Osteocyte (in vitro differentiated cells): ENCODE measurements at regions not wholly inside any gene's neighbourhood (a gene's known extent, or its start where the extent isn't known, plus 50 kb on each side); places are given as distances from the start of the nearest gene placed in this dataset.
A peak's percentile ranks its signal among the peaks of the same experiment; 100 is the strongest.

ENCODE experiments used
- DNase-seq: peaks from one replicate; pipeline ENCODE4 v3.0.0; 2021; ENCODE audit warnings: mixed read lengths; ENCODE audit not compliant: unreplicated experiment; ENCODE audit errors: extremely low spot score
- H3K27ac Mint-ChIP-seq: one replicate; pipeline ENCODE4 v1.8.0; 2021; ENCODE audit warnings: mild to moderate bottlenecking, mixed read lengths; ENCODE audit not compliant: unreplicated experiment
- H3K27me3 Mint-ChIP-seq: one replicate; pipeline ENCODE4 v1.8.0; 2021; ENCODE audit warnings: mixed read lengths; ENCODE audit not compliant: unreplicated experiment
- H3K36me3 Mint-ChIP-seq: one replicate; pipeline ENCODE4 v1.8.0; 2021; ENCODE audit warnings: mixed read lengths; ENCODE audit not compliant: unreplicated experiment
- H3K4me1 Mint-ChIP-seq: one replicate; pipeline ENCODE4 v1.8.0; 2021; ENCODE audit warnings: mixed read lengths; ENCODE audit not compliant: unreplicated experiment
- H3K4me3 Mint-ChIP-seq: one replicate; pipeline ENCODE4 v1.8.0; 2021; ENCODE audit warnings: mild to moderate bottlenecking, moderate library complexity, mixed read lengths; ENCODE audit not compliant: unreplicated experiment
- H3K9me3 Mint-ChIP-seq: one replicate; pipeline ENCODE4 v1.8.0; 2021; ENCODE audit warnings: mixed read lengths; ENCODE audit not compliant: unreplicated experiment
- CTCF ChIP-seq: fragments of 200-600 bp; sonication (generic); IDR thresholded peaks from 2 replicates; pipeline ENCODE4 v1.5.0; 2021; ENCODE audit warnings: antibody characterized with exemption, mild to moderate bottlenecking, moderate library complexity

GRCh38 chr12:25839470-25839869 lies 119.0 kb upstream of the RASSF8 start:
- H3K36me3 Mint-ChIP-seq = no peaks in the 10 kb centered on the region
- TF ChIP-seq CTCF = no peak
- H3K9me3 Mint-ChIP-seq = peaks cover 13% of the 10 kb centered on the region
- no peak for DNase-seq
- H3K27ac Mint-ChIP-seq = peak overlapping the region; percentile 56
- no peak overlapping the region for H3K4me3 Mint-ChIP-seq
- no peaks in the 10 kb centered on the region for H3K27me3 Mint-ChIP-seq
- peaks cover 32% of the 10 kb centered on the region for H3K4me1 Mint-ChIP-seq

GRCh38 chr12:25840678-25841465 lies 117.6 kb upstream of the RASSF8 start:
- H3K27me3 Mint-ChIP-seq = no peaks in the 10 kb centered on the region
- peaks cover 6% of the 10 kb centered on the region for H3K9me3 Mint-ChIP-seq
- DNase-seq = no peak
- H3K27ac Mint-ChIP-seq = peak overlapping the region; percentile 95
- H3K36me3 Mint-ChIP-seq = no peaks in the 10 kb centered on the region
- TF ChIP-seq CTCF = no peak
- peaks cover 31% of the 10 kb centered on the region for H3K4me1 Mint-ChIP-seq
- peak overlapping the region; percentile 14 for H3K4me3 Mint-ChIP-seq

- no peaks in the 10 kb centered on the region for H3K36me3 Mint-ChIP-seq
- no peaks in the 10 kb centered on the region for H3K9me3 Mint-ChIP-seq
- H3K4me3 Mint-ChIP-seq = no peak overlapping the region
- no peaks in the 10 kb centered on the region for H3K27me3 Mint-ChIP-seq
- no peak for TF ChIP-seq CTCF
- no peak overlapping the region for H3K27ac Mint-ChIP-seq
- H3K4me1 Mint-ChIP-seq = peaks cover 31% of the 10 kb centered on the region
- DNase-seq = no peak
Measured at GRCh38 chr12:25842254-25842653, 116.2 kb upstream of the RASSF8 start.

- H3K27me3 Mint-ChIP-seq = no peaks in the 10 kb centered on the region
- no peak overlapping the region for H3K27ac Mint-ChIP-seq
- H3K4me1 Mint-ChIP-seq = peaks cover 31% of the 10 kb centered on the region
- TF ChIP-seq CTCF = no peak
- no peaks in the 10 kb centered on the region for H3K9me3 Mint-ChIP-seq
- H3K4me3 Mint-ChIP-seq = no peak overlapping the region
- no peak for DNase-seq
- H3K36me3 Mint-ChIP-seq = no peaks in the 10 kb centered on the region
Measured at GRCh38 chr12:25843976-25844375, 114.5 kb upstream of the RASSF8 start.

- H3K27me3 Mint-ChIP-seq = no peaks in the 10 kb centered on the region
- peaks cover 18% of the 10 kb centered on the region for H3K4me1 Mint-ChIP-seq
- no peaks in the 10 kb centered on the region for H3K9me3 Mint-ChIP-seq
- no peaks in the 10 kb centered on the region for H3K36me3 Mint-ChIP-seq
- H3K27ac Mint-ChIP-seq = no peak overlapping the region
- no peak for DNase-seq
- TF ChIP-seq CTCF = no peak
- H3K4me3 Mint-ChIP-seq = no peak overlapping the region
Measured at GRCh38 chr12:25845415-25845814, 113.1 kb upstream of the RASSF8 start.
